Karpas-422 (cell line): ENCODE measurements at regions not wholly inside any gene's neighbourhood (a gene's known extent, or its start where the extent isn't known, plus 50 kb on each side); places are given as distances from the start of the nearest gene placed in this dataset.

ENCODE experiments used
- DNase-seq: peaks from one replicate; pipeline ENCODE4 v3.0.0-alpha.2; 2015
- H2AFZ ChIP-seq: fragments of 200-600 bp; sonication (generic); 2 replicates; pipeline ENCODE4 v1.6.1; 2014; ENCODE audit warnings: antibody characterized with exemption, low read length, mixed read lengths
- H3K27ac ChIP-seq: fragments of 200-600 bp; sonication (generic); 2 replicates; pipeline ENCODE4 v1.5.1; 2014; ENCODE audit warnings: mild to moderate bottlenecking, low read length, moderate library complexity
- H3K27me3 ChIP-seq: fragments of 200-600 bp; sonication (generic); 2 replicates; pipeline ENCODE4 v1.6.1; 2014; ENCODE audit warnings: low read length, mixed read lengths
- H3K36me3 ChIP-seq: fragments of 200-600 bp; sonication (generic); 2 replicates; pipeline ENCODE4 v1.6.1; 2014; ENCODE audit warnings: low read length, mixed read lengths; ENCODE audit not compliant: insufficient read depth
- H3K4me1 ChIP-seq: fragments of 200-600 bp; sonication (generic); 2 replicates; pipeline ENCODE4 v1.6.1; 2014; ENCODE audit warnings: mild to moderate bottlenecking, low read length, mixed read lengths
- H3K4me2 ChIP-seq: fragments of 200-600 bp; sonication (generic); 2 replicates; pipeline ENCODE4 v1.6.1; 2014; ENCODE audit warnings: low read length, low read depth, mild to moderate bottlenecking; ENCODE audit not compliant: poor library complexity, severe bottlenecking
- H3K4me3 ChIP-seq: fragments of 200-600 bp; sonication (generic); 2 replicates; pipeline ENCODE4 v1.5.1; 2014; ENCODE audit warnings: mild to moderate bottlenecking, antibody characterized with exemption, low read length, mixed read lengths
- H3K79me2 ChIP-seq: fragments of 200-600 bp; sonication (generic); 2 replicates; pipeline ENCODE4 v1.6.1; 2014; ENCODE audit warnings: mild to moderate bottlenecking, low read length, mixed read lengths
- H3K9ac ChIP-seq: fragments of 200-600 bp; sonication (generic); 2 replicates; pipeline ENCODE4 v1.6.0; 2014; ENCODE audit warnings: low read length
- H3K9me2 ChIP-seq: fragments of 200-600 bp; sonication (generic), shearing (Covaris generic); replicated peaks from 2 replicates; pipeline ENCODE4 v1.6.0; 2014; ENCODE audit warnings: mild to moderate bottlenecking, low read length, moderate library complexity; ENCODE audit not compliant: insufficient read depth
- H3K9me3 ChIP-seq: fragments of 300-700, 200-600 bp; sonication (generic); 2 replicates; pipeline ENCODE4 v1.6.1; 2014; ENCODE audit warnings: low read length, mixed read lengths
- H4K20me1 ChIP-seq: fragments of 200-600 bp; sonication (generic); 2 replicates; pipeline ENCODE4 v1.6.1; 2014; ENCODE audit warnings: mild to moderate bottlenecking, antibody characterized with exemption, low read length, low read depth; ENCODE audit not compliant: insufficient read depth

GRCh38 chr2:58991357-58991756 is 750.2 kb upstream of the FANCL start:
- Histone ChIP-seq H3K9ac (no peak overlapping the region), H3K27ac (no peak overlapping the region), H2AFZ (no peak overlapping the region), H3K9me3 (no peaks in the 10 kb centered on the region), H4K20me1 (no peaks in the 10 kb centered on the region), H3K4me1 (no peaks in the 10 kb centered on the region), H3K27me3 (no peaks in the 10 kb centered on the region), H3K79me2 (no peaks in the 10 kb centered on the region), H3K4me2 (no peak overlapping the region), H3K36me3 (no peaks in the 10 kb centered on the region), H3K9me2 (no peaks in the 10 kb centered on the region), H3K4me3 (no peak overlapping the region)
- no peak for DNase-seq

GRCh38 chr2:58985541-58985940 is 744.4 kb upstream of the FANCL start:
- H3K36me3 ChIP-seq = no peaks in the 10 kb centered on the region
- no peak overlapping the region for H3K9ac ChIP-seq
- H3K27me3 ChIP-seq = no peaks in the 10 kb centered on the region
- no peak for DNase-seq
- no peaks in the 10 kb centered on the region for H3K9me2 ChIP-seq
- no peak overlapping the region for H3K4me2 ChIP-seq
- H3K4me1 ChIP-seq = no peaks in the 10 kb centered on the region
- H4K20me1 ChIP-seq = no peaks in the 10 kb centered on the region
- H3K4me3 ChIP-seq = no peak overlapping the region
- H3K9me3 ChIP-seq = no peaks in the 10 kb centered on the region
- H2AFZ ChIP-seq = no peak overlapping the region
- H3K79me2 ChIP-seq = no peaks in the 10 kb centered on the region
- H3K27ac ChIP-seq = no peak overlapping the region

DNA sequence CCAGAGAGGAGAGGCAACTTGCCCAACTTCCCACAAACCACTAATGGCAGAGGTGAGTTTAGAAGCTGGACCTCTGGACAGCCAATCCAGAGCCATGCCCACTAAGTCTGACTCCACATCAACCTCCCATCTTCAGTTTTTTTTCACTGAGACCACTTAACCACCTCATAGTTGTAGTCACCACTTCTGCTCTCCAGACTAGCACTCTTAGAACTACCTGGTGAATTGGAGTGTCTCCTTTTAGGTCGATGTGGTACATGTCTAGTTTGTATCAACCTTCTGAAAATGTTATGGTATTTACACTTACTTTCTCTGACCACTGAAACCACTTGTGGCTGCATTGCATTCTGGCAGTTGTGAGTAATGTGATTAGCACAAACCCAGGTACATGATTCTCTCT is 743.6 kb upstream of the FANCL start:
- Histone ChIP-seq H2AFZ (no peak overlapping the region), H3K27me3 (no peaks in the 10 kb centered on the region), H3K4me3 (no peak overlapping the region), H3K79me2 (no peaks in the 10 kb centered on the region), H3K9ac (no peak overlapping the region), H3K4me2 (no peak overlapping the region), H3K4me1 (no peaks in the 10 kb centered on the region), H3K9me3 (no peaks in the 10 kb centered on the region), H3K27ac (no peak overlapping the region), H3K9me2 (no peaks in the 10 kb centered on the region), H3K36me3 (no peaks in the 10 kb centered on the region), H4K20me1 (no peaks in the 10 kb centered on the region)
- peak; percentile 4 for DNase-seq

DNA sequence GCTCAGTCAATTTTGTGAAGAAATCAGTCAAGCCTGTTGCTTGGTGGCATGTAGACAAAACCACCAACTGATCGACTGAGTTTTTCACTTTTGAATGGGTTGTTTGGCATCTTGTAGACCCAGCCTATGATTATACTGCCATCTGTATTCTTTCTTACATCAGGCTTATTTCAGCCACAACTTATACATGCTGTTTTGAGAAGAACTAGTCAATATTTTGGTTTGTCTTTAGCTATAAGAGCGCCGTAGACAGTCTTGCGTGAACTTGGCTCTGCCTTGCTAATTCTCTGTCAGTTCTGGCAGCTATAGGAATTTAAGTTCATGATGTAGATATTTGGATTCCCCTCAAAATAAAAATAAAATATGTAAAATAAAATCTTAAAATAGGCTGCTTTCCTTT is 742.0 kb upstream of the FANCL start:
- Histone ChIP-seq H3K4me3 (no peak overlapping the region), H3K4me2 (no peak overlapping the region), H3K36me3 (no peaks in the 10 kb centered on the region), H2AFZ (no peak overlapping the region), H3K9me2 (no peaks in the 10 kb centered on the region), H3K4me1 (no peaks in the 10 kb centered on the region), H3K27ac (no peak overlapping the region), H4K20me1 (no peaks in the 10 kb centered on the region), H3K27me3 (no peaks in the 10 kb centered on the region), H3K79me2 (no peaks in the 10 kb centered on the region), H3K9me3 (no peaks in the 10 kb centered on the region), H3K9ac (no peak overlapping the region)
- DNase-seq = no peak

- Histone ChIP-seq H3K27ac (no peak overlapping the region), H3K4me1 (no peaks in the 10 kb centered on the region), H3K4me2 (no peak overlapping the region), H3K9me3 (no peaks in the 10 kb centered on the region), H3K9me2 (no peaks in the 10 kb centered on the region), H3K9ac (no peak overlapping the region), H3K79me2 (no peaks in the 10 kb centered on the region), H3K27me3 (no peaks in the 10 kb centered on the region), H4K20me1 (no peaks in the 10 kb centered on the region), H3K4me3 (no peak overlapping the region), H2AFZ (no peak overlapping the region), H3K36me3 (no peaks in the 10 kb centered on the region)
- no peak for DNase-seq
Measured at GRCh38 chr2:58981237-58981636, 740.1 kb upstream of the FANCL start.

DNA sequence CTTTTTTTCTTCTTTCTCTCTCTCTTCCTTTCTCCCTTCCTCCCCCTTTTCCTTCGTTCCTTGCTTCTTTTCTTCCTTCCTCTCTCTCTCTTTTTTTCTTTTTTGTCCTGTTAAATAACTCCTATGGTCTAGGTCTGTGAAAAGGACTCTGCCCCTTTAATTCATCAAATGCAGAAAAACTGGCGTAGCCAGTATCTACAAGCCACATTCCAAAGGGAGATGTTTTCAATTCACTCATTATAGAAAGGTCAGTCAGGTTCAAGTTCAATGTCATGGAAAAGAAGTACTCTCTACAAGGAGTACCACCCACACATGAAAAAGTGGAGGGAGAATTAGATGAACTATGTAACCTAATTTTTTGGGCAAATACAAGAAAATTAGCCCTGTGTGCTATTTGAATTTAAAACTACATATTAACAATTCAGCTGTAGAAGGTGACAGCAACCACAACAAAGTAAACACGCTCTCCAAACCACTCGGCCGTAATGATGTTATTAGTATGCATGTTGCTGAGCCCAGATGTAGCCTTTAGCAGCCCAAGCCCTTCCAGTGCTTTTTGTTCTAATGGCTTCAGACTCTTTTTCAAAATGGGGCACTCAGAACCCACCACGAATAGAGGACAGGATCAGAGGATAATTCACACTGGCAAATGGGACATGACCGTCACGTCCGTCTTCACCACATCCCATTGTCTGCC is 735.4 kb upstream of the FANCL start:
- Histone ChIP-seq H3K9me3 (no peaks in the 10 kb centered on the region), H3K4me2 (no peak overlapping the region), H3K9ac (no peak overlapping the region), H3K4me1 (no peaks in the 10 kb centered on the region), H2AFZ (no peak overlapping the region), H3K36me3 (no peaks in the 10 kb centered on the region), H3K79me2 (no peaks in the 10 kb centered on the region), H3K9me2 (no peaks in the 10 kb centered on the region), H3K4me3 (no peak overlapping the region), H3K27me3 (no peaks in the 10 kb centered on the region), H4K20me1 (no peaks in the 10 kb centered on the region), H3K27ac (no peak overlapping the region)
- DNase-seq = no peak

GRCh38 chr2:58974881-58975280 is 733.8 kb upstream of the FANCL start:
- Histone ChIP-seq H3K9ac (no peak overlapping the region), H2AFZ (no peak overlapping the region)

DNA sequence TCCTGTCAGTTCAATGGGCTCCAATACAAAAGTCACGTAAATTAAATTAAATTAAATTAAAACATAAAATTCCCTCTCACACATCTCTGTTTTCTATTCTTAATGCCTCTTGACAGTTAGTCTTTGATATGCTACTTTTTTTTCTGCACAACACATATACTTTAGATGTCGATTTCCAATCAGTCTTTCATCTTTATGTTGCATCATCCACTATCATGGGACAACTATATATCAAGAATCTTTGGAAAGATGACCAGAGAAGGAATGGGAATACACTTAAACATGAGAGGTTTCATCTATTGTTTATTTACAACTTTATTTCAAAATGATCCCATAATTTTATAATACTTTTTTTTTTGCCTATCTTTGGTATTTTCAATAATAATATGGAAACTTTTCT is 733.3 kb upstream of the FANCL start:
- no peaks in the 10 kb centered on the region for H4K20me1 ChIP-seq
- H3K9me3 ChIP-seq = no peaks in the 10 kb centered on the region
- no peaks in the 10 kb centered on the region for H3K9me2 ChIP-seq

More at GRCh38 chr2:58974881-58975280, 733.8 kb upstream of the FANCL start:
- H3K4me3 ChIP-seq = no peak overlapping the region
- no peaks in the 10 kb centered on the region for H3K9me2 ChIP-seq
- H4K20me1 ChIP-seq = no peaks in the 10 kb centered on the region
- no peaks in the 10 kb centered on the region for H3K9me3 ChIP-seq
- no peaks in the 10 kb centered on the region for H3K27me3 ChIP-seq
- no peak overlapping the region for H3K4me2 ChIP-seq
- H3K79me2 ChIP-seq = no peaks in the 10 kb centered on the region
- no peaks in the 10 kb centered on the region for H3K4me1 ChIP-seq
- no peak overlapping the region for H3K27ac ChIP-seq
- H3K36me3 ChIP-seq = no peaks in the 10 kb centered on the region
- DNase-seq = no peak

More for the DNA sequence above, 733.3 kb upstream of the FANCL start:
- no peak overlapping the region for H3K9ac ChIP-seq
- H2AFZ ChIP-seq = no peak overlapping the region
- H3K4me2 ChIP-seq = no peak overlapping the region
- DNase-seq = no peak
- H3K4me1 ChIP-seq = no peaks in the 10 kb centered on the region
- H3K4me3 ChIP-seq = no peak overlapping the region
- H3K79me2 ChIP-seq = no peaks in the 10 kb centered on the region
- H3K27ac ChIP-seq = no peak overlapping the region
- H3K27me3 ChIP-seq = no peaks in the 10 kb centered on the region
- no peaks in the 10 kb centered on the region for H3K36me3 ChIP-seq
